ENCODE measurements at regions not wholly inside any gene's neighbourhood (a gene's known extent, or its start where the extent isn't known, plus 50 kb on each side); places are given as distances from the start of the nearest gene placed in this dataset.

DNA sequence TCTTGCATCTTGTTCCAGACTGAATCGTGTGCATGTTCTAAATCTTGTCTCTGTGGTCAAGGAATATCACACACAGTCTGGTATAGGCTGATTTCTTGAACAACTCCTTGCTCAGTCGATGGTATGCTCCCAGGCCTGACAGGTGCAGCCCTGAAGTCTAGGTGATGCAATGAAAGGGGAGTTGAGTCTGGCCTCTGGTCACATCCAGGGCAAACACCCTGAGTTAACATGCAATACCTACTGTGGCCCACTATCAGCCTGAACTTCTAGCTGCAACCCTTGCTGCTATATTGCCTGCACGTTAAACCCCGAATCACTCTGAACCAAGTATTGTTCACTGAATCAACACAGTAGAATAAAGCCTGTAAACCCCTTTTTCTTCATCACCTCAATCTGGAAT lies 303.4 kb downstream of the USP25 start:
- Histone ChIP-seq H3K27me3 (no peaks in the 10 kb centered on the region), H3K27ac (no peak overlapping the region), H3K36me3 (no peaks in the 10 kb centered on the region), H3K4me3 (no peak overlapping the region), H3K9me3 (no peaks in the 10 kb centered on the region), H3K4me1 (no peaks in the 10 kb centered on the region)
- TF ChIP-seq, protein P1, sequence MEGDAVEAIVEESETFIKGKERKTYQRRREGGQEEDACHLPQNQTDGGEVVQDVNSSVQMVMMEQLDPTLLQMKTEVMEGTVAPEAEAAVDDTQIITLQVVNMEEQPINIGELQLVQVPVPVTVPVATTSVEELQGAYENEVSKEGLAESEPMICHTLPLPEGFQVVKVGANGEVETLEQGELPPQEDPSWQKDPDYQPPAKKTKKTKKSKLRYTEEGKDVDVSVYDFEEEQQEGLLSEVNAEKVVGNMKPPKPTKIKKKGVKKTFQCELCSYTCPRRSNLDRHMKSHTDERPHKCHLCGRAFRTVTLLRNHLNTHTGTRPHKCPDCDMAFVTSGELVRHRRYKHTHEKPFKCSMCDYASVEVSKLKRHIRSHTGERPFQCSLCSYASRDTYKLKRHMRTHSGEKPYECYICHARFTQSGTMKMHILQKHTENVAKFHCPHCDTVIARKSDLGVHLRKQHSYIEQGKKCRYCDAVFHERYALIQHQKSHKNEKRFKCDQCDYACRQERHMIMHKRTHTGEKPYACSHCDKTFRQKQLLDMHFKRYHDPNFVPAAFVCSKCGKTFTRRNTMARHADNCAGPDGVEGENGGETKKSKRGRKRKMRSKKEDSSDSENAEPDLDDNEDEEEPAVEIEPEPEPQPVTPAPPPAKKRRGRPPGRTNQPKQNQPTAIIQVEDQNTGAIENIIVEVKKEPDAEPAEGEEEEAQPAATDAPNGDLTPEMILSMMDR (IDR thresholded peaks at IDR 0.05) = no peak
- DNase-seq (ENCODE audit: low spot score) = no peak

DNA sequence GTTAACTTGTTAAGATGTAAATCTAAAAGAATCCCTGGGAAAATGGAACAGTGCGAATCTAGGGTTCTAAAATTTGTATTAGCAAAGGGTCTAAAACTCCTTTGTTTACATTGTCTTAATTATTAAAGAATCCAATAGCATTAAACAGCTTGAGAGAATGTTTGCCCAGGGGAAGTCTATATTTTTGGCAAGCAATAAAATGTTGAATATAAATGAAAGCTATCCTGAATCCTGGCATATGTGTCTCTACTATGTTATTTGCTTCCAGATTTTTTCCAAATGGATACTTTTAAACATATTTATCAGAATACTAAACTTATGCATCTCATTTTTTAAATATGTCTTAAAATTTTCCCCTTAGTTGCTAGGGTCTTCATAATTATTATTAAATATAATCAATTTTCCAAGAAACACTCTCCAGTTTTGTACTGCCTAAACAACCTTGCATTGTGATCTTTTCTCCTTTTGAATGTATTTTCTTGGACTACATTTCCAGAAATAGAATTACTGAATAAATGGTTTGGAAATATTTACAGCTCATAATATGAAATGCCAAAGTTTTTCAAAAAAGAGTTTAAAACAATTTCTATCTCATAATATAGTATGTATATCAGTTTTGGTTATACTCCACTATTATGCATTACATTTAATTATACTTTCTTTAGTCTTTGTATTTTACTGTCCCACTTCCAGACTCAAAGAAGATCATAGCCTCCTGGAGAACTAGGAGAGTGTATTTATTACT lies 304.8 kb downstream of the USP25 start:
- no peak overlapping the region for H3K4me3 ChIP-seq
- TF ChIP-seq, protein P1 (IDR thresholded peaks at IDR 0.05) = no peak
- no peak overlapping the region for H3K27ac ChIP-seq
- DNase-seq (ENCODE audit: low spot score) = no peak
- H3K27me3 ChIP-seq = no peaks in the 10 kb centered on the region
- H3K36me3 ChIP-seq = no peaks in the 10 kb centered on the region
- H3K4me1 ChIP-seq = no peaks in the 10 kb centered on the region
- no peaks in the 10 kb centered on the region for H3K9me3 ChIP-seq

DNA sequence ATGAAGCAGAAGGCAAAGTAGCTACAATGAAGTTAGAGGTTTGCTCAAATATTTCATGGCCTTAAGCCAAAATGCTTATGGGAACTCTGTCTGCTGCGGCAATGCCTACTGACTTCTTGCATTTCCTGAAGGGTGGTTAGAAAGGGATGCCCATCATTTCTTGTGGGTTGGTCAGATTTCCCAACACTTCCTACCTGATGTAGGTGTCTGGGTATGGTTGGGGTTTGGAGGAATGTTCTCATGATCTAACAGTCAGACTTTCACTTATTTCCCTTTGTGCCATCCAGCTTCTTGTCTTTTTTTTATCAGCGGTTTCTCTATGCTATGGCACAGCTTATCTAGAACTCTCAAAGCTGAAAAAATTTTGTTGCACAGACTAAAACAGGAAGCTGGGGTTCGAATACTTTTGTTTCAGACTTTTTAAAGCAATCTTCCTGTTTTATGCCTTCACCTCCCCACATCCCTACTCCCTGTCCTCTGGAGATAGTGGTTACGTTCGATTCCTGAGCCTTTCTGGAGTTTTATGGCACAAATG lies 307.7 kb downstream of the USP25 start:
- DNase-seq (ENCODE audit: low spot score) = no peak
- Histone ChIP-seq H3K27me3 (no peaks in the 10 kb centered on the region), H3K4me1 (no peaks in the 10 kb centered on the region), H3K9me3 (no peaks in the 10 kb centered on the region), H3K27ac (no peak overlapping the region), H3K36me3 (no peaks in the 10 kb centered on the region), H3K4me3 (no peak overlapping the region)
- TF ChIP-seq, protein P1 (IDR thresholded peaks at IDR 0.05) = no peak

DNA sequence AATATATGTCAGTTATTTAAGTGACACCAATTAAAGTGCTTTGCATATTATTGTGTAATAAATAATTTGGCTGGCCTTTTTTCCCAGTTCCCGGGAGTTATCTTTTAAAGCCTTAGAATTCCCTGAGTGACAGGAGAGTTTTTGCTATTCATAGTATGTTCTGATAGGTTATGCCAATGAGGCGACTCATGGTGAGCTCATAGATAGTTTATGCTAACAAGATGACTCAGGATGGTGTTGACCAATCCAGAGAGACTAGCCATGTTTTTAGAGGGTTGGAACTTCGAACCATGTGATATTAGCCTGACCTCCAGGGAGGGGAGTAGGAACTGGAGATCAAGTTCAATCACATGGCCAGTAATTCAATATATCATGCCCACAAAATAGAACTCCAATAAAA lies 310.8 kb downstream of the USP25 start:
- no peaks in the 10 kb centered on the region for H3K36me3 ChIP-seq
- no peak overlapping the region for H3K27ac ChIP-seq
- no peaks in the 10 kb centered on the region for H3K9me3 ChIP-seq
- no peak for DNase-seq (ENCODE audit: low spot score)
- no peak overlapping the region for H3K4me3 ChIP-seq
- no peaks in the 10 kb centered on the region for H3K4me1 ChIP-seq
- TF ChIP-seq, protein P1 (IDR thresholded peaks at IDR 0.05) = no peak
- H3K27me3 ChIP-seq = no peaks in the 10 kb centered on the region

DNA sequence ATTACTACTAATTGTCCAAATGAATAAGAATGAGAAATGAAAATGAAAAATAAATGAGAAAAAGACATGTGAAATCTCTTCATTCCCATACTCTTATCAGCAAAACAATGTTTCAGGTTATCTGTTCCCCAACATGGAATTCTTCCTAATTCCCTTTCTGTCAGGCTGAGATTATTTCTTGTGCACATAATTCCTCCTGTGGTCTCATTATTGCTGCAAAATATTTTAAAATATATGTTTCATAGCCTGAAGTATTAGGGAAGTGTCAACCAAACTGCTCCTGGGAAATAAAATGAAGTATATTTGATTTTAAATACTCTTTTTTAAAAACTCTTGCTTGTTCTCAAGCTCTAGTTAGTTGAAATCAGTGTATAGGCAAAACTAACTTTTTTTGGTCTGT lies 314.9 kb downstream of the USP25 start:
- H3K4me1 ChIP-seq = no peaks in the 10 kb centered on the region
- H3K4me3 ChIP-seq = no peak overlapping the region
- no peaks in the 10 kb centered on the region for H3K36me3 ChIP-seq
- TF ChIP-seq, protein P1 (IDR thresholded peaks at IDR 0.05) = no peak
- H3K9me3 ChIP-seq = no peaks in the 10 kb centered on the region
- no peak for DNase-seq (ENCODE audit: low spot score)
- no peak overlapping the region for H3K27ac ChIP-seq
- no peaks in the 10 kb centered on the region for H3K27me3 ChIP-seq
